ENCODE measurements at regions not wholly inside any gene's neighbourhood (a gene's known extent, or its start where the extent isn't known, plus 50 kb on each side); places are given as distances from the start of the nearest gene placed in this dataset.

- DNase-seq (ENCODE audit: low read depth in 2 of 2), result no peak
These were observed 105.1 kb downstream of the TRAPPC11 start for GRCh38 chr4:183763990-183764754.

- no peak for DNase-seq (ENCODE audit: low read depth in 2 of 2)
These were observed 106.3 kb downstream of the TRAPPC11 start for GRCh38 chr4:183765251-183765911.

- DNase-seq (ENCODE audit: low read depth in 2 of 2), result no peak
These were observed 107.0 kb downstream of the TRAPPC11 start for GRCh38 chr4:183766140-183766539.

- DNase-seq (ENCODE audit: low read depth in 2 of 2), result no peak
These were observed 111.8 kb downstream of the TRAPPC11 start for GRCh38 chr4:183770906-183771305.

GRCh38 chr4:183772361-183772760 lies 113.3 kb downstream of the TRAPPC11 start:
- DNase-seq (ENCODE audit: low read depth in 2 of 2), result no peak

- DNase-seq (ENCODE audit: low read depth in 2 of 2), result no peak
These were observed 114.7 kb downstream of the TRAPPC11 start for GRCh38 chr4:183773790-183774189.

GRCh38 chr4:183783306-183783705 lies 121.8 kb upstream of the STOX2 start:
- DNase-seq (ENCODE audit: low read depth in 2 of 2), result no peak

- DNase-seq (ENCODE audit: low read depth in 2 of 2), result no peak
These were observed 121.0 kb upstream of the STOX2 start for GRCh38 chr4:183783991-183784553.

- no peak for DNase-seq (ENCODE audit: low read depth in 2 of 2)
These were observed 116.7 kb upstream of the STOX2 start for GRCh38 chr4:183788308-183788905.

GRCh38 chr4:183789657-183790056 lies 115.5 kb upstream of the STOX2 start:
- DNase-seq (ENCODE audit: low read depth in 2 of 2), result no peak

GRCh38 chr4:183790661-183791060 lies 114.4 kb upstream of the STOX2 start:
- no peak for DNase-seq (ENCODE audit: low read depth in 2 of 2)

GRCh38 chr4:183797011-183797444 lies 108.1 kb upstream of the STOX2 start:
- DNase-seq (ENCODE audit: low read depth in 2 of 2), result no peak

GRCh38 chr4:183797445-183798300 lies 107.4 kb upstream of the STOX2 start:
- no peak for DNase-seq (ENCODE audit: low read depth in 2 of 2)

GRCh38 chr4:183798301-183799253 lies 106.5 kb upstream of the STOX2 start:
- no peak for DNase-seq (ENCODE audit: low read depth in 2 of 2)

GRCh38 chr4:183801457-183802165 lies 103.5 kb upstream of the STOX2 start:
- DNase-seq (ENCODE audit: low read depth in 2 of 2), result no peak

GRCh38 chr4:183806341-183806740 lies 98.8 kb upstream of the STOX2 start:
- DNase-seq (ENCODE audit: low read depth in 2 of 2), result no peak

GRCh38 chr4:183807420-183808096 lies 97.5 kb upstream of the STOX2 start:
- DNase-seq (ENCODE audit: low read depth in 2 of 2), result no peak

- DNase-seq (ENCODE audit: low read depth in 2 of 2), result no peak
These were observed 97.0 kb upstream of the STOX2 start for GRCh38 chr4:183808097-183808456.

- no peak for DNase-seq (ENCODE audit: low read depth in 2 of 2)
These were observed 92.5 kb upstream of the STOX2 start for GRCh38 chr4:183812567-183812966.

Measured in activated CD8-positive, alpha-beta memory T cell treated with anti-CD3 and anti-CD28 coated beads for 4 hours (primary cell).